Hepatocyte (in vitro differentiated cells): ENCODE measurements at regions not wholly inside any gene's neighbourhood (a gene's known extent, or its start where the extent isn't known, plus 50 kb on each side); places are given as distances from the start of the nearest gene placed in this dataset.

Source experiments
- DNase-seq: peaks from one replicate; pipeline ENCODE4 v3.0.0-alpha.2; 2016; ENCODE audit warnings: low spot score
- H2AFZ ChIP-seq: fragments of 200-600 bp; sonication (generic); 2 replicates; pipeline ENCODE4 v1.6.0; 2016; ENCODE audit warnings: antibody characterized with exemption, mild to moderate bottlenecking
- H3K27ac ChIP-seq: fragments of 200-600 bp; sonication (generic); 2 replicates; pipeline ENCODE4 v1.5.1; 2016; ENCODE audit warnings: mild to moderate bottlenecking
- H3K27me3 ChIP-seq: fragments of 200-600 bp; sonication (generic); 2 replicates; pipeline ENCODE4 v1.6.1; 2016
- H3K36me3 ChIP-seq: fragments of 200-600 bp; sonication (generic); replicated peaks from 2 replicates; pipeline ENCODE4 v1.5.1; 2016; ENCODE audit warnings: low read depth; ENCODE audit not compliant: insufficient read depth
- H3K4me1 ChIP-seq: fragments of 200-600 bp; sonication (generic); 2 replicates; pipeline ENCODE4 v1.5.1; 2016; ENCODE audit warnings: mild to moderate bottlenecking, moderate library complexity; ENCODE audit not compliant: insufficient read depth
- H3K4me2 ChIP-seq: fragments of 200-600 bp; sonication (generic); 2 replicates; pipeline ENCODE4 v1.6.0; 2016
- H3K4me3 ChIP-seq: fragments of 200-600 bp; sonication (generic); 2 replicates; pipeline ENCODE4 v1.5.1; 2016; ENCODE audit warnings: mild to moderate bottlenecking
- H3K79me2 ChIP-seq: fragments of 200-600 bp; sonication (generic); 2 replicates; pipeline ENCODE4 v1.6.0; 2017; ENCODE audit warnings: mild to moderate bottlenecking
- H3K9me2 ChIP-seq: fragments of 200-600 bp; sonication (generic); replicated peaks from 2 replicates; pipeline ENCODE4 v1.6.0; 2017; ENCODE audit warnings: mild to moderate bottlenecking; ENCODE audit not compliant: insufficient read depth
- H3K9me3 ChIP-seq: fragments of 200-600 bp; sonication (generic); 2 replicates; pipeline ENCODE4 v1.5.1; 2016; ENCODE audit warnings: low read depth, mild to moderate bottlenecking
- H4K20me1 ChIP-seq: fragments of 200-600 bp; sonication (generic); 2 replicates; pipeline ENCODE4 v1.6.0; 2016; ENCODE audit warnings: mild to moderate bottlenecking; ENCODE audit not compliant: insufficient read depth, poor library complexity, severe bottlenecking
- EZH2 ChIP-seq: fragments of 200-600 bp; sonication (generic); IDR thresholded peaks from 2 replicates; pipeline ENCODE4 v1.6.1; 2016; ENCODE audit warnings: antibody characterized with exemption, mild to moderate bottlenecking, borderline replicate concordance
- EZH2phosphoT487 ChIP-seq: fragments of 200-600 bp; sonication (generic); IDR thresholded peaks from one replicate; pipeline ENCODE4 v1.6.1; 2018; ENCODE audit warnings: antibody characterized with exemption, mild to moderate bottlenecking, low read depth, moderate library complexity; ENCODE audit not compliant: unreplicated experiment, severe bottlenecking
- WGBS: methylation state at CpG from one replicate; pipeline ENCODE4 v1.1.6; 2016; ENCODE audit warnings: low lambda C conversion rate; ENCODE audit errors: missing lambda C conversion rate; 5-methylcytosine and 5-hydroxymethylcytosine counted together
- TF ChIP-seq, protein P1 (sequence below): fragments of 200-600 bp; sonication (generic); IDR thresholded peaks from 2 replicates; pipeline ENCODE4 v1.5.1; 2016; ENCODE audit warnings: antibody characterized with exemption, mild to moderate bottlenecking; ENCODE audit not compliant: poor library complexity

DNA sequence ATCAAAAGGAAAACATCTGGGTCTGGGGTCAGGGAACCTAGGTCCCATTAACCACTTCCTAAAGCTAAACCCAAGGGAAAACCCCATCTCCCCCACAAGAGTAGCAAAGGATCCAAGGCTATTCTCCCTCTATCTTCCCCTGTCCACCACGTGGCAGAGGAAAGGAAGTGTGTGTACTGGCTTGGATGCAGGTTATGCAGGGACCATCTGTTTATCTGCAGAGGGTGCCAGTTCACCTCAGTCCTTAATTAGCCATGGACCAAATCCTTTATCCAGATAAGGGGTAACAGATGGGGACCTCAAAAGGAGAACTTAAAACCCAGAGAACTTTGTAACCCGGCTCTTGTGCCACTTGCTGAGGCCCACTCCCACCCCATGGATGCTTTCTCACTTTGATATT, 135.3 kb downstream of the ZNF518B start:
- Histone ChIP-seq H3K9me2 (no peaks in the 10 kb centered on the region), H3K27me3 (no peaks in the 10 kb centered on the region), H3K79me2 (no peaks in the 10 kb centered on the region), H3K4me1 (no peaks in the 10 kb centered on the region), H4K20me1 (no peaks in the 10 kb centered on the region), H3K36me3 (no peaks in the 10 kb centered on the region), H3K4me3 (no peak overlapping the region), H3K9me3 (no peaks in the 10 kb centered on the region), H2AFZ (no peak overlapping the region), H3K4me2 (no peak overlapping the region), H3K27ac (peak overlapping the region; percentile 45)
- TF ChIP-seq EZH2 (no peak), EZH2phosphoT487 (no peak)
- TF ChIP-seq, protein P1, sequence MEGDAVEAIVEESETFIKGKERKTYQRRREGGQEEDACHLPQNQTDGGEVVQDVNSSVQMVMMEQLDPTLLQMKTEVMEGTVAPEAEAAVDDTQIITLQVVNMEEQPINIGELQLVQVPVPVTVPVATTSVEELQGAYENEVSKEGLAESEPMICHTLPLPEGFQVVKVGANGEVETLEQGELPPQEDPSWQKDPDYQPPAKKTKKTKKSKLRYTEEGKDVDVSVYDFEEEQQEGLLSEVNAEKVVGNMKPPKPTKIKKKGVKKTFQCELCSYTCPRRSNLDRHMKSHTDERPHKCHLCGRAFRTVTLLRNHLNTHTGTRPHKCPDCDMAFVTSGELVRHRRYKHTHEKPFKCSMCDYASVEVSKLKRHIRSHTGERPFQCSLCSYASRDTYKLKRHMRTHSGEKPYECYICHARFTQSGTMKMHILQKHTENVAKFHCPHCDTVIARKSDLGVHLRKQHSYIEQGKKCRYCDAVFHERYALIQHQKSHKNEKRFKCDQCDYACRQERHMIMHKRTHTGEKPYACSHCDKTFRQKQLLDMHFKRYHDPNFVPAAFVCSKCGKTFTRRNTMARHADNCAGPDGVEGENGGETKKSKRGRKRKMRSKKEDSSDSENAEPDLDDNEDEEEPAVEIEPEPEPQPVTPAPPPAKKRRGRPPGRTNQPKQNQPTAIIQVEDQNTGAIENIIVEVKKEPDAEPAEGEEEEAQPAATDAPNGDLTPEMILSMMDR, result no peak
- 54% methylated on average over 2 of the region's 2 CpGs for WGBS
- DNase-seq, result no peak

DNA sequence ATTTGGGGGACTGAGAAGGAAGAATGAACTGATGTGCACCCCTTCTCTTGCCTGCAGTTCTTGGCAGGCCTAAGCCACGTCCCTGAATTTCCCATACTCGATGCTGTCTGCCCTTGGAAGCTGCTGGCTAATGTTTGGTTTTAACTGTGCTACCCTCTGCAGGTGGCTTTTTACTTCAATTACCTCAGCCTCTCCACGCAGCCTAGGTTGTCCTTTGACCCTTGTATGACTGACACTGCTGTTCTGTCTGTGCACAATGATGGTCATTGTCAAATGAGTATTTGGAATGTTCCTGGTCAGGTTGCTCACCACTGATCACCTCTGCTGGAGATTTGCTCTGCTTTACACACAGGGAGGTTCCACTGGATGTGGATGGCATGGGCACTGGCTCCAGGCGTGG, 137.1 kb downstream of the ZNF518B start:
- H3K4me2 ChIP-seq, result no peak overlapping the region

DNA sequence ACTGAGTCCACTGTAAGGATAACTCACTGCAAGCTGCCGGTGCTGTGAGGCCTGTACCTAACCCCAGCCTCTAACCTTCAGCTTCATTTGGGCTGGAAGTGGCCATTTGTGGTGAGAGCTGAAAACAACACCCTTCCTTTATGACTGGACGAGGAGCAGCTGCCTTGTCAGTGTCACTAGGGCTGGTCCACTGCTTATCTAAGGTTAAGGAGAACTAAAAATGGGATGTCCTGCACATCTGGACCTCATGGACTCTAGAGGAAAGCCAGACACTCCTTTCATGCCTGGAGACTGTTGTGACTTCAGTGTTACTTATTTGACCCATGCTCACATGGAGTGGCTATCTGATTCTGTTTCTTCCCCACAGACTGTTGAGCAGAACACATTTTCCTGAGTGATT, 139.9 kb downstream of the ZNF518B start:
- no peaks in the 10 kb centered on the region for H4K20me1 ChIP-seq
- DNase-seq, result no peak
- no peak overlapping the region for H3K27ac ChIP-seq
- no peak overlapping the region for H2AFZ ChIP-seq
- WGBS, result 64% methylated on average over 2 of the region's 2 CpGs
- H3K4me3 ChIP-seq, result no peak overlapping the region
- no peaks in the 10 kb centered on the region for H3K9me2 ChIP-seq
- no peaks in the 10 kb centered on the region for H3K4me1 ChIP-seq
- no peaks in the 10 kb centered on the region for H3K9me3 ChIP-seq
- H3K36me3 ChIP-seq, result no peaks in the 10 kb centered on the region
- no peak for TF ChIP-seq EZH2
- TF ChIP-seq, protein P1, result no peak
- TF ChIP-seq EZH2phosphoT487, result no peak
- H3K27me3 ChIP-seq, result no peaks in the 10 kb centered on the region
- no peaks in the 10 kb centered on the region for H3K79me2 ChIP-seq
- H3K4me2 ChIP-seq, result no peak overlapping the region

More for the DNA sequence above, 137.1 kb downstream of the ZNF518B start:
- WGBS, result 56% methylated on average over 4 of the region's 4 CpGs
- H2AFZ ChIP-seq, result no peak overlapping the region
- H3K36me3 ChIP-seq, result no peaks in the 10 kb centered on the region
- no peak overlapping the region for H3K27ac ChIP-seq
- no peak overlapping the region for H3K4me3 ChIP-seq
- H3K4me1 ChIP-seq, result no peaks in the 10 kb centered on the region
- H3K9me3 ChIP-seq, result no peaks in the 10 kb centered on the region
- TF ChIP-seq, protein P1, result no peak
- H3K79me2 ChIP-seq, result no peaks in the 10 kb centered on the region
- peak; percentile 17 for DNase-seq
- no peaks in the 10 kb centered on the region for H3K27me3 ChIP-seq
- H3K9me2 ChIP-seq, result no peaks in the 10 kb centered on the region
- no peaks in the 10 kb centered on the region for H4K20me1 ChIP-seq

DNA sequence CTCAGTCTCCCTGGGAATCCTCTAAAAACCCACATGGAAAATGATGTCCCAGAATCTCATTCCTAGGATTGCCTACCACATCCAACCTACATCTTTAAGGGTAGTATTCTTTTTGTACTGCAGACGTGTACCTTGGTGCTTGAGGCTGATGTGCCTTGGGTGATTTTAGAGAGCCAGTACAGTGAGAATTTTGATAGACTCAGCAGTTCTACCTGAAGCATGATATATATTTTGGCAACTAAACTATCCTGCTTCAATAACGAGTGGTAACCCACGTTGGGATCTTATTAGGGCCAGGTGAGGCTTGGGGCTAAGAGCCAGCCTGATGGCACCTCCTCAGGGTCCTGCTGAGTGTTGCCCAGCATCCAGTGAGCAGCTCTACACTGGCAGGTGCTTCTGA, 140.4 kb downstream of the ZNF518B start:
- Histone ChIP-seq H3K27me3 (no peaks in the 10 kb centered on the region), H3K4me1 (no peaks in the 10 kb centered on the region), H3K27ac (no peak overlapping the region), H3K9me2 (no peaks in the 10 kb centered on the region), H3K9me3 (no peaks in the 10 kb centered on the region), H3K36me3 (no peaks in the 10 kb centered on the region), H4K20me1 (no peaks in the 10 kb centered on the region), H3K4me2 (no peak overlapping the region), H2AFZ (no peak overlapping the region), H3K79me2 (no peaks in the 10 kb centered on the region), H3K4me3 (no peak overlapping the region)
- no peak for DNase-seq
- TF ChIP-seq EZH2 (no peak), EZH2phosphoT487 (no peak)
- TF ChIP-seq, protein P1, result no peak
- 88% methylated on average over 3 of the region's 3 CpGs for WGBS
